RPMI7951 (cell line): ENCODE measurements at regions not wholly inside any gene's neighbourhood (a gene's known extent, or its start where the extent isn't known, plus 50 kb on each side); places are given as distances from the start of the nearest gene placed in this dataset.
"Not testable (repeated sequence)": the region's sequence is repeated elsewhere in the genome, so short reads cannot be mapped to it uniquely, and the experiment has no call there.

ENCODE experiments used
- DNase-seq: peaks from one replicate; pipeline ENCODE4 v3.0.0-alpha.2; 2012; ENCODE audit warnings: low read depth

DNA sequence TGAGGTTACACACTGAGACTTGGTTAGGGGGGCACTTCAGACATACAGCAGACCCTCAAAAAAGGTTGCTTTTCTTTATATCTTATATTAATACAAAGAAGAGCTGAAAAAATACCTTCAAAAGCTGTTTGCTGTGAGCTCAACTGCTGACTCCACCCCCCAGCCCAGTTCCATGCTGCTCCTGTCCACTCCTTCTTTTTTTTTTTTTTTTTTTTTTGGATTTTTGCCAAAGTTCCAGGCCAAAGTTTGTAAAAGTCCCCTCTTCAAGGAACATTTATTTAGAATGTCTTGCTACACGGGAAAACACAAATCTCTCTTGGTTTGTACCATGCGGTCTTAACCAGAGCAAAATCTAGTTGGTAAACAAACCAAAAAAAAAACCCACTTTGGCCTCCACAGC lies 85.3 kb upstream of the AKAP12 start:
- peak; percentile 20 for DNase-seq

DNA sequence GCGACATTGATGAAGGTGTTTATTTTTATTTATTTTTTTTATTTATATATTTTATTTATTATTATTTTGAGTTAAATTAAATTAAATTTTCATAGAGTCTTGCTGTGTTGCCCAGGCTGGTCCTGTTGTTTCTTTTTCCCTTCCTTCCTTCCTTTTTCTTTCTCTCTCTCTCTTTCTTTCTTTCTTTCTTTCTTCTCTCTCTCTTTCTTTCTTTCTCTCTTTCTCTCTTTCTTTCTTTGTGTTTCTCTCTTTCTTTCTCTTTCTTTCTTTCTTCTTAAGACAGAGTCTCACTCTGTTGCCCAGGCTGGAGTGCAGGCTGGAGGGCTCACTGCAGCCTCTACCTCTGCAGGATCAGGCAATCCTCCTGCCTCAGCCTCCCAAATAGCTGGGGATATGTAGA lies 84.7 kb upstream of the AKAP12 start:
- DNase-seq = no peak

DNA sequence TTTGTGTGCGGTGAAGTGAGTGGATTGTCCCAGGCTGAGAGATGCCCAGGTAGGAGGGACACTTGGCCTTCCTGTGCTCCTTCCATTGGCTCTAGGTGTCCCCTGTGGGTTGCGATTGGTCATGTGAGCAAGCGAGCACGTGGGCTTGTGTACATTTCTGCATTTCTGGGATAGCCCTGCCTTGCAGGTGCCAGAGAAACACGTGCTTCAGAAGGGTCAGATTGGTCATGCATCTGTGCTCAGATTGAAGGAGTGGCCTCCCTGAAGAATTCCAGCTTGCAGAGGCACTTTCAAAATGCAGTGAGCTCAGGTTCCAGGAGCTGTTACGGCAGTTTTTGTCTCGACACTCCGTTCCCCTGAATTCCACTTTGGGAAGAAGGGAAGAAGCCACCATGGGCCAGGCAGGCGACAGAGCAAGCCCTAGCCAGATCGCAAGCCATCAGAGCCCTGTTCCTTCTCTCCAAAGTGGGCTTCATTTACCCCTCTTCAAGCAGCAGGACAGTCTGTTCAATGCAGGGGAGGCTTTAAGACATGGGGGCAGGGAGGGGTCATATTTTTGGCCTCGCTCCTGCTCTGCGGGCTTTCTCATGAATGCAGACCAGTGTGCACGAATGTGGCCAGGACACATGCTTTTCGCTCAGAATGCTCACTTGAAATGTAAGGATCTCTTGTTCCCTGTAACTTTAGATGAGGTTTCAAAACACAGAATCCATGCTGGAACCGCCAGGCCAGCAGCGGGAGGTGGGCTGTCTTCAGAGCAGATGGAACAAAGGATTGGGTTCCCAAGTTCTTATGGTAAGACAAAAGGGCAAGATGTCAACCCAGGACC lies 78.6 kb upstream of the AKAP12 start:
- peak; percentile 30 for DNase-seq

DNA sequence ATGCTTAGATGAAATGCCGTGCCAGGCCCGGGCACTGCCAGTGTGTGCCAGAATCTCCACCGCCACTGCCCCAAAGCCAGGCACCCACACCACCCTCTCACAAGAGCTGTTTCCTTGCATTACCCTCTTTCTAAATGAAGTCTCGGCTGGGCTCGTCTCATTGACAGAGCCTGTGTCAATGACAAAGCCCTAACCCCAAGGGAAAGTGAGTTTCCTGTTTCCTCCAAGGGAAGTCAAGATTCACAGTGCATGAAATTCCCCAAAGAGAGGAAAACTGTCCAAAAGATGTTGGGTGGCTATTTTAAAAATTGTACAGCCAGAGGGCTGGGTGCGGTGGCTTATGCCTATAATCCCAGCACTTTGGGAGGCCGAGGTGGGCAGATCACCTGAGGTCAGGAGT lies 75.4 kb upstream of the AKAP12 start:
- DNase-seq = no peak

DNA sequence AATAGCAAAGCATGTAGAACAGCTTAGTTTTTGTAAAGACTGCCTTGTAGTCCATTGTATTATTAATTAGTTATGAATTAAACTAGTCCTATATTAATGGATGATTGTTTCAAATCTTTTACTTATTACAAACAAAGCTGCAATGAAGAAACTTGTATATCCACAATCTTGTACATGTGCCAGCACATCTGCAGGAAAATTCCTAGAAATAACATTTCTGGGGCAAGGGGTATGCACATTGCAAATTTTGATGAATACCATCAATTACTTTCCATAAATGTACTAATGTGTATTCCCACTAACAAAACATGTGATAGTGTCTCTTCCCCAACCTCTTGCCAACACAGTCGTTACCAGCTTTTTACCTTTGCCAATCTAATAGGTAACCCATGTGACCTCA lies 73.6 kb upstream of the AKAP12 start:
- DNase-seq = no peak

DNA sequence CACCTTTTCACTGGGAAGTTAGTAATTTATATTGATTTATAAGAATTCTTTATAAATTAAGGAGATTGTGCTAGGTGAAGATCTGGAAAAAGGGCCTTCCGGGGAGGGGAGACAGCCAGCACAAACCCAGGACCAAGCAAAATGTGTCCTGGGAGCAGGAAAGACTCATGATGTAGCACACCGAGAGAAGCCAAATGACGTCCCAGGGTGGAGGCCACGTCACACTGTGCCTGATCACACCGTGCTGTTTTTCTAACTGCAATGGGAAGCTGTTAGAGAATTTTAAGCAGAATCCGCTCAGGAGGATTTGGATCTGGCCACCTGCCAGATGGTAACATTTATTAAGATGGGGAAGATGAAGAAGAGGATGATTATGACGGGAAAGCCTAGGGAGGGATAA lies 72.7 kb upstream of the AKAP12 start:
- no peak for DNase-seq

DNA sequence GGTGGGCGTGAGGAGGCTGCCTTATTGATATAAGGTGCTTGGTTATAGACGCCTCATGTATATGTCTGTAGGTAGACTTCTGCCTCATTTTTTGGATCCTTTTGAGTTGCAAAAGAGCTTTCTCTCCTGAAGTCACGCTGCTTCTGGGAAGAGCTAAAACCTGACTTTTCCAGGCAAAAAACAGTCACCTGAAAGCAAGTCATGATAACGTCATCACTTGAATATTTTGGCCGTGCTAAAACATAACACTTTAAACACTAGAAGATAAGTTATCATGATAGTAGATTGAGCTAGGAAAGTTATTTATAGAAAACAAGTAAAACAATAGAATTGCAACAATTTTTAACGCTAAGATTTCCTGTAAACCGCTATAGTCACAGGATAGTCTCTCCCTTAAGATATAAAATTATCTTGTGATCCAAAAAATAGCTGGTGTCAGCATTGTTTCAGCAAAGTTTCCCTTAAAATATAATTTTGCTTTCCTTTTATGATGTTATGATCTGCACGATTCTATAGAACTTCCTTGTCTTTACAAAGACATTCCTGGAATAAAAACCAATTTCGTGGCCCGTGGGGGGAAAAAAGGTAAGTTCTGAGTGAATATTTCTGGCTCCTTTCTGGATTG lies 69.0 kb upstream of the AKAP12 start:
- no peak for DNase-seq

DNA sequence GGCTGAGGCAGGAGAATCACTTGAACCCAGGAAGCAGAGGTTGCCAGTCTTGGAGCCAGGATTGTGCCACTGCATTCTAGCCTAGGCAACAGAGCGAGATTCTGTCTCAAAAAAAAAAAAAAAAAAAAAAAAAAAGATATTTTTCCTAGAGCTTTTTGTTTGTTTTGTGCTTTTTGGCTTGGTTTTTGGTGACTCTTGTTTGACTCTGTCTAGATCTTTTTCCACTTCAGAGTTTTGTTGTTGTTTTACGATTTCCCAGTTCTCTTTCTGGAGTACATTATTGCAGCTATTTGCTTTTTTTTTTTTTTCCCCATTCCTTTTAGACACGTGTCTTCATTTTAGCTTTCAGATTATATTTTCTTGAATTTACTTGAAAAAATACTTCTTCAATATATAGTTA lies 67.0 kb upstream of the AKAP12 start:
- no peak for DNase-seq

DNA sequence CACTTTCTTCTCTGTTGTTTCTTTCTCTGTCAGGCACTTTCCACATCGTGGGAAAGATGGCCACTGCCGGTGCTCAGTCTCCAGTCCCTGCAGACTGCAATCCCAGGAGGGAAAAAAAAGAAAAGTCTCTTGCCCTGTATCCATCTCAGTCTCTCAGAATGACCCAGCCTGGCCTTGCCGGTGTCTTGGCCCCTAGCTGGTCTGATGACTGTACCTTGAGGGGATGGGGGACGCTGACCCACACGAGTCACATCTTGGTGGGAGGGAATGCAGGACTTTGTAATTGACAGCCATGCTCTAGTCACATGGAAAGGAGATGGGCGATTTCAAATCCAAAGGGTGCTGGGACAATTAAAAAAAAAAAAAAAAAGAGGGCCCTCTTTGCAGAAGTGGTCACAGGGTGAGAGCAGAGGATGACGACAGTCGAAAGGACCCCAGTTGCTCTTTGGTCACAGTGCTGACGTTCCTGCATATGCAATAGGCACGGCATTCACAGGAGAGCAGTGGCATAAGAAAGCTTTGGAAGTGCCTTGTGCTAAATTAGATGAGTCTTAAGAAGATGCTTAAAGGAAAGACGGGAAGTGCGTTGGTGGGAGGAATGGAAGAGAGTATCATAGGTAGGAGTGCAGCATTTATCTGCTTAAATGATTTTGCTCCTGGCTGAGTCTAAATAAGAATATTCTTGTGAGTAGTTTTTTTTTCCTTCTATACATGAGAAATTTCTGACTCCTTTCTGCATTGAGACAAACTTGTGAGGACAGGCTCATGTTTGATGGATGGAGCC lies 63.9 kb upstream of the AKAP12 start:
- no peak for DNase-seq

DNA sequence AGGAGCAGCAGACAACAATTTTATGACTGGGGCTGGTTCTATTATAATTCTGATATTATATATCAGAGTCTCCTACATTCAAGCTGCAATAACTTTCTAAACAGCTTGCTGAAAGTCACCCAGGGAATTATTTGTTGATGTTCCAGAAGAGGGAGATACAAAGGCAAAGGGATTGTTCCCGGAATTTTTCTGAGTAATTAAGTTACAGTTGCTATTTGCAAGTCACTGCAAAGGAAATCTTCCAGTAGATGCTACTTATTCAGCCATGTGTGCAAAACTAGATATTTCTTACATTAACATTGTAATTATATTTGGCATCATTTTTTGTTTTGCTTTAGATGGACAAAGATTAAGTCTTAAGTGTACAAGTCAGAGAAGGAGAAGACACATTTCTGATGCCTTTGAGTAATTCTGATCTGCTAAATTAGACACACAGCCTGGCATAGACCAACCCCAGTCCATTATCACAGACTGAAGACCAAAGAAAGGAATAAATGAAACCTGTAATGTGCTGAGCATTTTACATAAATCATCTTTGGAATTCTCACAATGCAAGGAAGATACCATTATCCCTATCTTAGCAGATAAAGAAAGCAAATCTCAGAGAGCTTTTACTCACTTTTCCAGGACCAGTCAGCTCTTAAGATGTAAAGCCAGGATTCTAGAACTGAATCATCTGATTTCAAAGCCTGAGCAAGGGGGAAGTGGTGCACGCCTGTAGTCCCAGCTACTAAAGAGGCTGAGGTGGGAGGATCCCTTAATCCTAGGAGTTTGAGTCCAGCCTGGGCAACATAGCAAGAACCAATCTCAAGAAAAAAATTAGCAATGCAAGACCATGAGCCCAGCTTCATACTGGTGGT lies 62.6 kb upstream of the AKAP12 start:
- no peak for DNase-seq

DNA sequence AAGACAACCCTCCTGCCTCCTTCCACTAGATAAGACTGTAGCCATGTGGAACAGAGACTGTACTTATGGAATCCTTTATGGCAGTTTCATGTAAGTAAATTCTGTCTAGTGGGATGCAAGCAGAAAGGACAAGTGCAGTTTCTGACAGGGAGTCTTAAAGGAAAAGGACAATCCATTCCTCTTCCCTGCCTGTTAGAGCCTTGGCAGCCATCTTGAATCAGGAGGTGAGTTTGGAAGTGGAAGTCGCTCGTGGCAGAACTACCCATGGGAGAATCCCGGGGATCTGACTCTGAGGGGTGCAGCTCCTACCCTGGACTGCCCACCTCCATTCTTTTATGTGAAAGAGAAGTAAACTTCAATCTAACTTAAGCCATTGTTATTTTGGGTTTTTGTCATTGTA lies 61.4 kb upstream of the AKAP12 start:
- DNase-seq = no peak

DNA sequence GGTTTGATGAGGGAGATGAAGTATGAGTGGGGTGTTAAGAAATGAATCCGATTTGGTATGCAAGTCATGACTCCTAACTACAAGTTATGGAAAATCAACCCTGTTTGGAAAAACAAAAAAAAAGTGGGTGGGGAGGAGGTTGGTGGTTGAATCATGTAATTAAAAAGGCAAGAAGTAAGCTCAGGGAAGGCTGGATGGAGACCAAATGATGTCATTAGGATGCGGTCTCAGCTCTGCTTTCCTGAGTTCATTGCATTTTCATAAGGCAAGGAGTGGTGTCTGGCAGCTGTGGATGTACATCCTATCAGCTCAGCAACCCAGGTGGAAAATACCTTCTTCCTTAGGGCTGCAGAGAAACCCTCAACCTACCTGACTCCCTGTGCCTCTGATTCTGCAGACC lies 60.4 kb upstream of the AKAP12 start:
- peak; percentile 61 for DNase-seq

DNA sequence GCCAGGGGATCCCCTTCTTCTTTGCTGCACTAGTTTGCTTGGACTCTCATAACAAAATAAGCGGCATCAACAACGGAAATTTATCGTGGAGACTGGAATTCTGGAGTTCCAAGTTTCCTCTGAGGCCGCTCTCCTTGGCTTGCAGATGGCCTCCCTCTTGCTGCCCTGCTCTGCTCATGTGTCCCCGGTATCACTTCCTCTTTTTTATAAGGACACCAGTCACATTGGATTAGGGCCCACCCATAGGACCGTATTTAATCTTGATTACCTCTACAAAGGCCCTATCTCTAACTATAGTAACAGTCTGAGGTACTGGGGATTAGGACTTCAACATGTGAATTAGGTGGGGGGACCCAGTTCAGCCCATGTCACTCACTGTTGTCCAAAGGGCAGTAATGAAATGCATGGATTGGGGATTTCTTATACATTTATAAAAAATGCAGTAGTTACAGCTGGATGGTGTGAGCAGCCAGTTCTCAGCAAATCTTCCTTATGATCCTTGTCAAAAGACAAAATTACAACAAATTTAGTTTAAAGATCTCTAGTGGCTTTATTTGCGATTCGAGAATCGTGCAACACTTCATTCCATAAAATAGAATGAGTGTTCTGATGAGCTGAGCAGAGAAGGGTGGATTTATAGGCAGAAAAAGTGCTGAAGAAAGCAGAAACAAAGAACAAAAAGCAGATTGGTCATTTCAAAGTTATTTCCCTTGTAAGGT lies 59.3 kb upstream of the AKAP12 start:
- DNase-seq = no peak

DNA sequence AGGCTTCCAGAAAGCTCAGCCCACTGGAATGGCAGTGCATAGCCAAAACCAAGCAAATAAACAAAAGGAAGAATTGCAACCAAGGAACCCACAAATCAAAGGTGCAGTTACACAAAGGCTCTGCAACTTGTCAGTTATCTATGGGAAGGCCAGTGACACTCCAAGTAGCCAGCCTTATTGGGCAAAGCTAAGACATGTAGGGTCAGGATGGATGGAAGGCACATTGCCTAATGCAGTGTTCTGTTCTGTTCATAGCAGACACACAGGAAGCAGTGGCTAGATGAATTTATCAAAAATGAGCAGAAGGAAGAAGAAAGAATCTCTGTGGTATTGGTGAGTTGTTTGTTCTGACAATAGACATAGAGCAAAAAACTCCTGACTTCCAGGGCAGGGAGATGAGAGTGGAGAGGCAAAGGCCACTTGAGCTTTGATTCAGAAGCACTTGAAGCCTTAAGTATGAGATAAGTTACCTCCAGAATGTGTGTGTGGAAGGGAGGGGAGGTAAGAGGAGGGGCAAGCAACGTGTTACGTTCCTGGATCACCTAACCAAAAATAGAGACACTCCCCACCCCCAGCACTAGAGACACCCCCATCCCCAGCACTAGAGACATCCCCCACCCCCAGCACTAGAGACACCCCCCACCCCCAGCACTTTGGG lies 57.9 kb upstream of the AKAP12 start:
- no peak for DNase-seq

DNA sequence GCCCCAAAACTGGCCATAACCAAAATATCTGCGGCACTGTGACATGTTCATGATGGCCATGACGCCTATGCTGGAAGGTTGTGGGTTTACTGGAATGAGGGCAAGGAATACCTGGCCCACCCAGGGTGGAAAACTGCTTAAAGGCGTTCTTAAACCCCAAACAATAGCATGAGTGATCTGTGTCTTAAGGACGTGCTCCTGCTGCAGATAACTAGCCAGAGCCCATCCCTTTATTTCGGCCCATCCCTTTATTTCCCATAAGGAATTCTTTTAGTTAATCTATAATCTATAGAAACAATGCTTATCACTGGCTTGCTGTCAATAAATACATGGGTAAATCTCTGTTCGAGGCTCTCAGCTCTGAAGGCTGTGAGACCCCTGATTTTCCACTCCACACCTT lies 56.8 kb upstream of the AKAP12 start:
- not testable (repeated sequence) for DNase-seq

DNA sequence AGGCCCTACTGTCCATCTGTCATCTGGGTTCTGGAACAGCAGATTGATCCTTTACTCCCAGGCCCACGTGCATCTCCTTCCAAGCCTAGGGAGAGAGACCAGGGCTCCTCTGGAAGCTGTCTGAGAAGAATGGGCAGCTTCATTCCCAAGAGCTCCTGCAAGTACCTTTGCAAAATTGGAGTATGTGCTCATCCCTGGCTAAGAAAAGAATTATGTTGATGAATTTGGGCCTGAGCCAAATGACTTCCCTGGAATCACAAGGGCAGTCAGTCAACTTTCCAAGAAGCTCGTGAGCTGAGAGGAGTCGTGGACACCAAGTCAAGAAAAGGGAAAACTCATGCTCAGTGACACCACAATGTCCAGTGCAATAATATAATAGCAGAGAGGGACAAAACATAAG lies 54.6 kb upstream of the AKAP12 start:
- no peak for DNase-seq

DNA sequence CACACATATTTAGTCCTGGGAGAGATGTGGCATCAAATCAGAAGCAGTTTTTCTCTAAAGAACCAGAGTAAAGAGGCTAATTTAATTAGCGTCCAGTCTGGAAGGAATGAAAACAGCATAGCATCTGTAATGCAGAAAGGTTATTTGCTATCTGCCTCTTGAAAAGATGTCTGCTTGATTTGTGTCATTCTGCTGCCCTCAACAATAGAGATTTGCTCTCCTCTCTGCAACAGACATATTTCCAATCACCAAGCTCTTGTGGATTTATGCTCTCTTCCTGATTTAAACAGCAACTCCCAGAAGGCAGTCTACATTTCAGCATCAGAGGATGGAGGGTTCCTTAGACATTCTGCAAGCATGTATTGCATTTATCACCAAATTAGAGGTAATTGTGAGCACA lies 53.5 kb upstream of the AKAP12 start:
- DNase-seq = no peak

DNA sequence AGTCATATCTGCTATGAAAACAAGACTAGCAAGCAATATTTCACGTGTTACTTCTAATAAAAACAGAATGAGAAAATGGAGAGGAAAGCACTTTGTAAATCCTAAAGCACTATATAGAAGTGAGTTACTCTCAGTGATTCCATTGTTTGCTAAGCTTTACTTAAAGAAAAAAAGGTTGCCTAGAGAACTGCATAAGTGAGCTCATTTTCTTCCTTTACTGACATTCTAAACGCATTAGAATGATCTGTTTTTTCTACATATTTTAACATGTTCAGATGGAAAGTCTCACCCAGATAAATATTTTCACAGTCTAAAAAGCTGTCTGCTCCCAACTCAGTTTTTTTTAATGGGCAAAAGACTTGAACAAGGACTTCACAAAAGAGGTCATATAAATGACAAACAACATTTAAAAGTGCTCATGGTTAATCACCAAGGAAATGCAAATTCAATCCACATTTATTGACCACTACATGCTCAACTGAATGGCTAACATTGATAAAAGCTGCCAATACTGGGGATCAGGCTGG lies 52.9 kb upstream of the AKAP12 start:
- no peak for DNase-seq
